ENCODE measurements at regions not wholly inside any gene's neighbourhood (a gene's known extent, or its start where the extent isn't known, plus 50 kb on each side); places are given as distances from the start of the nearest gene placed in this dataset.
"Not testable (repeated sequence)": the region's sequence is repeated elsewhere in the genome, so short reads cannot be mapped to it uniquely, and the experiment has no call there.

DNA sequence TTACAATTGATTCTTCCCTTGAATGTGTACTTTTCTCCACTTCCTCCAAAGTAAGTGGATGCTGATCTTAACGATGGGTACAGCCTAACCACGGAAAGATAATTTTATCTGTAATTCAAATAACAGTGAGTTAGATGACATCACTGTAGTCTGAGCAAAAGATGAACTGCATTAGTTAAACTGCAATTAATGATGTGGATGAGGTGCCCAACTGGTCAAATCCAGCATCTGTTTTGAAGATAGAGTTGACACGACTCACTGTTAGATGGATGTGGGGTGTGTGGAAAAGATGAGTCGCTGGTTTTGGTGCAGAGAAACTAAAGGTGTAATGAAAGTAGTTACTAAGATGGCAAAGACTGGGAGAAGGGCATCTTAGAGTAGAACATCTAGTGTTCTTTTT lies 270.5 kb upstream of the MEIS1 start:
- ATAC-seq, result no peak
- Histone ChIP-seq H3K4me3 (no peak overlapping the region), H3K36me3 (no peaks in the 10 kb centered on the region), H3K27me3 (no peaks in the 10 kb centered on the region), H3K4me1 (no peaks in the 10 kb centered on the region), H3K9me3 (no peaks in the 10 kb centered on the region), H3K27ac (no peak overlapping the region)
- WGBS, 2 donors (ENCODE audit: low coverage in 1 of 2), result 83 to 90% methylated on average over 3 to 4 of the region's 4 CpGs
- TF ChIP-seq EP300 (IDR thresholded peaks at IDR 0.05), result no peak
- TF ChIP-seq POLR2AphosphoS5 (IDR thresholded peaks at IDR 0.05), result no peak
- no peak for TF ChIP-seq POLR2A (IDR thresholded peaks at IDR 0.05)
- TF ChIP-seq, protein P1, sequence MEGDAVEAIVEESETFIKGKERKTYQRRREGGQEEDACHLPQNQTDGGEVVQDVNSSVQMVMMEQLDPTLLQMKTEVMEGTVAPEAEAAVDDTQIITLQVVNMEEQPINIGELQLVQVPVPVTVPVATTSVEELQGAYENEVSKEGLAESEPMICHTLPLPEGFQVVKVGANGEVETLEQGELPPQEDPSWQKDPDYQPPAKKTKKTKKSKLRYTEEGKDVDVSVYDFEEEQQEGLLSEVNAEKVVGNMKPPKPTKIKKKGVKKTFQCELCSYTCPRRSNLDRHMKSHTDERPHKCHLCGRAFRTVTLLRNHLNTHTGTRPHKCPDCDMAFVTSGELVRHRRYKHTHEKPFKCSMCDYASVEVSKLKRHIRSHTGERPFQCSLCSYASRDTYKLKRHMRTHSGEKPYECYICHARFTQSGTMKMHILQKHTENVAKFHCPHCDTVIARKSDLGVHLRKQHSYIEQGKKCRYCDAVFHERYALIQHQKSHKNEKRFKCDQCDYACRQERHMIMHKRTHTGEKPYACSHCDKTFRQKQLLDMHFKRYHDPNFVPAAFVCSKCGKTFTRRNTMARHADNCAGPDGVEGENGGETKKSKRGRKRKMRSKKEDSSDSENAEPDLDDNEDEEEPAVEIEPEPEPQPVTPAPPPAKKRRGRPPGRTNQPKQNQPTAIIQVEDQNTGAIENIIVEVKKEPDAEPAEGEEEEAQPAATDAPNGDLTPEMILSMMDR (IDR thresholded peaks at IDR 0.05), result no peak

DNA sequence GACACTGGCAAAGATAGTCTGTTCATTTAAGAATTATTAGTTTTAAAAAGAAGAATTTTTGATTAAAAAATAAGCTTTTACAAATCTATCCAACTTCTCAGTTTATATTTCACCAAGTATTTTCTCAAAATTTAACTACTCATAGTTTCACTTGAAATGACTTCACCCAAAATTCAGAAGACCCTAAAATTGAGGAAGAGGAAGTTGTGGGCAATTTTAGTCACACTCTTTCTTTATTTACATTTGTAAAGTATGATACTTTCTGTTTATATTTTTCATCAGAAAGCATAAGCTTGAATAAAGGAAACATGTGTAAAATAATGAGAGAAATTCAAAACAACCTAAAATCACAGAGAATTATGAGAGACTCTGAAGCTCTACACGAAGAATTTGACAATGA lies 278.8 kb upstream of the MEIS1 start:
- ATAC-seq, result no peak
- Histone ChIP-seq H3K9me3 (peaks cover 0 to 21% (median 0%) of the 10 kb centered on the region in 3 donors), H3K4me3 (no peak overlapping the region), H3K27me3 (no peaks in the 10 kb centered on the region), H3K36me3 (no peaks in the 10 kb centered on the region), H3K27ac (no peak overlapping the region), H3K4me1 (no peaks in the 10 kb centered on the region)
- WGBS, 2 donors (ENCODE audit: low coverage in 1 of 2), result 72 to 78% methylated on average over 1 of the region's 1 CpG
- TF ChIP-seq, protein P1 (IDR thresholded peaks at IDR 0.05), result no peak
- TF ChIP-seq POLR2A (IDR thresholded peaks at IDR 0.05) (no peak), EP300 (IDR thresholded peaks at IDR 0.05) (no peak), POLR2AphosphoS5 (IDR thresholded peaks at IDR 0.05) (no peak)

DNA sequence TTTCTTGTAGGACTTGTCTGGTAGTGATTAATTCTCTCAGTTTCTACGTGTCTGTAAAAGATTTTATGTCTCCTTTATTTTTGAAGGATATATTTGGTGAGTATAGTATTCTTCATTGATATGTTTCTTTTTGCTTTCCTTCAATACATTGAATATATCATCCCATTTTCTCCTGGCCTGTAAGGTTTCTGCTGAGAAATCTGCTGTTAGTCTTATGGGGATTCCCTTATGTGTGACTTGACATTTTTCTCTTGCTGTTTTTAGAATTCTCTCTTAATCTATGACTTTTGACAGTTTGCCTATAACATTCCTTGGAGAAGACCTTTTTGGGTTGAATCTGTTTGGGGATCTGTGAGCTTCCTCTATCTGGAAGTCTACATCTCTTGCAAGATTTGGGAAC lies 281.0 kb upstream of the MEIS1 start:
- 63 to 80% methylated on average over 1 of the region's 1 CpG for WGBS, 2 donors (ENCODE audit: low coverage in 1 of 2)
- H3K27me3 ChIP-seq, result no peaks in the 10 kb centered on the region
- TF ChIP-seq EP300 (IDR thresholded peaks at IDR 0.05) (no peak), POLR2A (IDR thresholded peaks at IDR 0.05) (no peak), POLR2AphosphoS5 (IDR thresholded peaks at IDR 0.05) (no peak)
- TF ChIP-seq, protein P1 (IDR thresholded peaks at IDR 0.05), result no peak

DNA sequence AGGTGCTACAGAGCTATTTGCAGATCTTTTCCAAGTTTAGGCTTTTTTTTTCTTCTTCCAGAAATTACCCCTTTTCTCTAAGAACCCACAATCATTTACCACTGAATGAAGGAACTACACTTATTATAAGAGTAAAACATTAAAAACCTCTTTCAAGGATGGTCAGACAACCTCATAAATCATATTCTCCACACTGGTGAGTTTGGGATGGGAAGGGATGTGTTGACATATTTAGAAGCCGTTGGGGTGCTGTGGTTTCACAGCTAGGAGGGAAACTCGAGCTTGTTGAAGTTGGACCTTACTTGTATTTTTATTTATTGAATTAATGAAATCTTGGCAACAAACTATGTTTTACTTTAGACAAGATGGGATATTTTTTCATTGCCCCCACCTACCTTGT lies 289.4 kb upstream of the MEIS1 start:
- Histone ChIP-seq H3K27ac (no peak overlapping the region), H3K4me1 (no peaks in the 10 kb centered on the region), H3K4me3 (no peak overlapping the region), H3K9me3 (peaks cover 0 to 6% (median 0%) of the 10 kb centered on the region in 3 donors), H3K27me3 (no peaks in the 10 kb centered on the region), H3K36me3 (no peaks in the 10 kb centered on the region)
- no peak for ATAC-seq
- TF ChIP-seq, protein P1 (IDR thresholded peaks at IDR 0.05), result no peak
- no peak for TF ChIP-seq POLR2A (IDR thresholded peaks at IDR 0.05)
- no peak for TF ChIP-seq EP300 (IDR thresholded peaks at IDR 0.05)
- TF ChIP-seq POLR2AphosphoS5 (IDR thresholded peaks at IDR 0.05), result no peak
- WGBS, 2 donors (ENCODE audit: low coverage in 1 of 2), result 55 to 79% methylated on average over 2 of the region's 2 CpGs

More for the DNA sequence above, 281.0 kb upstream of the MEIS1 start:
- H3K4me1 ChIP-seq, result no peaks in the 10 kb centered on the region
- no peaks in the 10 kb centered on the region for H3K36me3 ChIP-seq
- no peak overlapping the region for H3K4me3 ChIP-seq
- no peak for ATAC-seq
- H3K27ac ChIP-seq, result no peak overlapping the region
- peaks cover 0 to 27% (median 0%) of the 10 kb centered on the region in 3 donors for H3K9me3 ChIP-seq

DNA sequence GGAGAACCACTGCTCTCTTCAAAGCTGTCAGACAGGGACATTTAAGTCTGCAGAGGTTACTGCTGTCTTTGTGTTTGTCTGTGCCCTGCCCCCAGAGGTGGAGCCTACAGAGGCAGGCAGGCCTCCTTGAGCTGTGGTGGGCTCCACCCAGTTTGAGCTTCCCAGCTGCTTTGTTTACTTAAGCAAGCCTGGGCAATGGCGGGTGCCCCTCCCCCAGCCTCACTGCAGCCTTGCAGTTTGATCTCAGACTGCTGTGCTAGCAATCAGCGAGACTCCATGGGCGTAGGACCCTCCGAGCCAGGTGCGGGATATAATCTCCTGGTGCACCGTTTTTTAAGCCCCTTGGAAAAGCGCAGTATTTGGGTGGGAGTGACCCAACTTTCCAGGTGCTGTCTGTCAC lies 290.6 kb upstream of the MEIS1 start:
- WGBS, 2 donors (ENCODE audit: low coverage in 1 of 2), result 92 to 97% methylated on average over 5 to 6 of the region's 7 CpGs
- not testable (repeated sequence) for H3K27ac ChIP-seq, H3K9me3 ChIP-seq, H3K36me3 ChIP-seq, H3K27me3 ChIP-seq, H3K4me3 ChIP-seq, H3K4me1 ChIP-seq, ATAC-seq

Measured in gastroesophageal sphincter (tissue), 4 donors.